ENCODE measurements at regions not wholly inside any gene's neighbourhood (a gene's known extent, or its start where the extent isn't known, plus 50 kb on each side); places are given as distances from the start of the nearest gene placed in this dataset.

DNA sequence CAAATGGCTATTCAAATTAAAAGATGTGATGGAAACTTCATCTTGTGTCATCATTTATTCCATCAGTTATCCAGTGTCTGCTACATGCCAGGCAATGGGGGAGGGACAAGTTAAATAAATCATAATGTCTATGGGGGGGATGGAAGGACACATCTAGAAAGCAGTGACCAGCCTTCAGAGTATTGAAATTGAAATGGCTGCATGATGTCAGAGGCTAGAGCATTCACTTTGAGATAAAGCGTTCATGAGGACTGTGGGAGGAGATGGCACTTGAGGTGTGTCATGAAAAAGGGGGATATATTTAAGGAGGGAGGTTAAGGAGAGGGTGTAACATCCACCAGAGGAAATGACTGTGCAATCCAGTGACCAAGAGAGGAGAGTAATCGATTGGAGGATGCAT is 50.6 kb downstream of the SLIT2 start:
- no peak overlapping the region for H3K4me3 ChIP-seq (ENCODE audit: low read depth, low read length)
- no peak for DNase-seq (ENCODE audit: low read depth)
- TF ChIP-seq CTCF (IDR thresholded peaks at IDR 0.05; ENCODE audit: low read depth, low read length, missing control alignments) = no peak

- H3K4me3 ChIP-seq (ENCODE audit: low read depth, low read length) = no peak overlapping the region
- no peak for DNase-seq (ENCODE audit: low read depth)
- TF ChIP-seq CTCF (IDR thresholded peaks at IDR 0.05; ENCODE audit: low read depth, low read length, missing control alignments) = no peak
Observed at GRCh38 chr4:20305976-20306375, 54.3 kb downstream of the SLIT2 start.

- no peak overlapping the region for H3K4me3 ChIP-seq (ENCODE audit: low read depth, low read length)
- no peak for DNase-seq (ENCODE audit: low read depth)
- no peak for TF ChIP-seq CTCF (IDR thresholded peaks at IDR 0.05; ENCODE audit: low read depth, low read length, missing control alignments)
Observed at GRCh38 chr4:20311856-20312255, 60.2 kb downstream of the SLIT2 start.

- TF ChIP-seq CTCF (IDR thresholded peaks at IDR 0.05; ENCODE audit: low read depth, low read length, missing control alignments) = peak; percentile 75
- DNase-seq (ENCODE audit: low read depth) = no peak
- no peak overlapping the region for H3K4me3 ChIP-seq (ENCODE audit: low read depth, low read length)
Observed at GRCh38 chr4:20313237-20314030, 61.7 kb downstream of the SLIT2 start.

- H3K4me3 ChIP-seq (ENCODE audit: low read depth, low read length) = no peak overlapping the region
- DNase-seq (ENCODE audit: low read depth) = no peak
- no peak for TF ChIP-seq CTCF (IDR thresholded peaks at IDR 0.05; ENCODE audit: low read depth, low read length, missing control alignments)
Observed at GRCh38 chr4:20317424-20317985, 65.8 kb downstream of the SLIT2 start.

- no peak overlapping the region for H3K4me3 ChIP-seq (ENCODE audit: low read depth, low read length)
- no peak for TF ChIP-seq CTCF (IDR thresholded peaks at IDR 0.05; ENCODE audit: low read depth, low read length, missing control alignments)
- DNase-seq (ENCODE audit: low read depth) = no peak
Observed at GRCh38 chr4:20318001-20318908, 66.5 kb downstream of the SLIT2 start.

All from GM12864 (cell line).